Vagina (tissue), 2 donors: ENCODE measurements at regions not wholly inside any gene's neighbourhood (a gene's known extent, or its start where the extent isn't known, plus 50 kb on each side); places are given as distances from the start of the nearest gene placed in this dataset.

ENCODE experiments used
- DNase-seq, 2 donors: peaks; one replicate each; pipeline ENCODE4 v3.0.0-alpha.2; 2017; ENCODE audit errors: extremely low spot score in 2 of 2
- H3K27ac ChIP-seq: fragments of 200-600 bp; sonication (generic); one replicate; pipeline ENCODE4 v1.5.1; 2019
- H3K27me3 ChIP-seq: fragments of 200-600 bp; sonication (generic); one replicate; pipeline ENCODE4 v1.5.1; 2019
- H3K36me3 ChIP-seq, 2 donors: fragments of 200-600 bp; sonication (generic); one replicate each; pipeline ENCODE4 v1.5.1; 2017 to 2019
- H3K4me1 ChIP-seq: fragments of 200-600 bp; sonication (generic); one replicate; pipeline ENCODE4 v1.5.1; 2019
- H3K4me3 ChIP-seq, 2 donors: fragments of 200-600 bp; sonication (generic); 1 replicate in 1 of 2; 2 replicates in 1 of 2; pipeline ENCODE4 v1.5.1; 2016 to 2019
- H3K9me3 ChIP-seq: fragments of 200-600 bp; sonication (generic); one replicate; pipeline ENCODE4 v1.5.1; 2019
- POLR2A ChIP-seq, 2 donors: fragments of 450-650 bp; IDR thresholded peaks; one replicate each; pipeline ENCODE4 v1.6.1; 2017; ENCODE audit warnings: antibody characterized with exemption in 2 of 2, mild to moderate bottlenecking in 2 of 2, moderate library complexity in 2 of 2
- POLR2AphosphoS5 ChIP-seq, 2 donors: sonication (generic); formaldehyde crosslinking; IDR thresholded peaks; one replicate each; pipeline ENCODE4 v1.9.0; 2017; ENCODE audit warnings: antibody characterized with exemption in 2 of 2, mild to moderate bottlenecking in 2 of 2, low read depth in 1 of 2; ENCODE audit not compliant: insufficient read depth in 1 of 2
- intact Hi-C: fragments of 100-400 bp; cut with DNase I; formaldehyde crosslinking; loops from one replicate; pipeline ENCODE4 v1.15.1; 2023
- TF ChIP-seq, protein P1 (sequence below), 3 experiments: fragments of 450-650 bp in 2 of 3; fragments of 200-600 bp in 1 of 3; sonication (generic) in 1 of 3; IDR thresholded peaks; one replicate each; pipeline ENCODE4 v1.5.1; 2017 to 2019; ENCODE audit warnings: antibody characterized with exemption in 3 of 3, mild to moderate bottlenecking in 2 of 3, moderate library complexity in 2 of 3

DNA sequence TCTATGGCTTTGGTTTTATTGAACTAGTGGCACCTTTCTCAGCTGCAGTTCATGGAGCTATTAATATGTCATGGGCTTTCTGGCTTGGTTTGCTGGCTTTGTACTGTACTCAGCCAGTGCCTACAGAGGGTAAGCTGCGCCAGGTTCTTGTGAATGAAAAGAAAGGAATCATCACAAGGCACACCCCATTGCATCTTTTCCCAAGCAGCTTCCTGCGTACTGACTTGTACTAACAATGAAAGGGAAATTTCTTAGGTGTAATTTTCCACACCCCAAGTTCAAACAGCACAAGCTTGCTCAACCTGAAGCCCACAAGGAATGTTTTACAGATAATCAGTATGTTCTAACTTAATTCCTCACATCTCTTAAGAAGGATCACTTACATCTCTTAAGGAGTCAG, 78.0 kb upstream of the TNFSF18 start:
- Histone ChIP-seq H3K27me3 (no peaks in the 10 kb centered on the region), H3K36me3 (no peaks in the 10 kb centered on the region), H3K4me1 (peaks cover under 1% of the 10 kb centered on the region), H3K4me3 (no peak overlapping the region), H3K9me3 (no peaks in the 10 kb centered on the region), H3K27ac (no peak overlapping the region)
- TF ChIP-seq, protein P1, sequence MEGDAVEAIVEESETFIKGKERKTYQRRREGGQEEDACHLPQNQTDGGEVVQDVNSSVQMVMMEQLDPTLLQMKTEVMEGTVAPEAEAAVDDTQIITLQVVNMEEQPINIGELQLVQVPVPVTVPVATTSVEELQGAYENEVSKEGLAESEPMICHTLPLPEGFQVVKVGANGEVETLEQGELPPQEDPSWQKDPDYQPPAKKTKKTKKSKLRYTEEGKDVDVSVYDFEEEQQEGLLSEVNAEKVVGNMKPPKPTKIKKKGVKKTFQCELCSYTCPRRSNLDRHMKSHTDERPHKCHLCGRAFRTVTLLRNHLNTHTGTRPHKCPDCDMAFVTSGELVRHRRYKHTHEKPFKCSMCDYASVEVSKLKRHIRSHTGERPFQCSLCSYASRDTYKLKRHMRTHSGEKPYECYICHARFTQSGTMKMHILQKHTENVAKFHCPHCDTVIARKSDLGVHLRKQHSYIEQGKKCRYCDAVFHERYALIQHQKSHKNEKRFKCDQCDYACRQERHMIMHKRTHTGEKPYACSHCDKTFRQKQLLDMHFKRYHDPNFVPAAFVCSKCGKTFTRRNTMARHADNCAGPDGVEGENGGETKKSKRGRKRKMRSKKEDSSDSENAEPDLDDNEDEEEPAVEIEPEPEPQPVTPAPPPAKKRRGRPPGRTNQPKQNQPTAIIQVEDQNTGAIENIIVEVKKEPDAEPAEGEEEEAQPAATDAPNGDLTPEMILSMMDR (IDR thresholded peaks at IDR 0.05), result no peak
- no peak for TF ChIP-seq POLR2A (IDR thresholded peaks at IDR 0.05)
- TF ChIP-seq POLR2AphosphoS5 (IDR thresholded peaks at IDR 0.05; ENCODE audit: insufficient read depth in 1 of 2, low read depth in 1 of 2), result no peak
- no peak for DNase-seq
- intact Hi-C loops, result no loop called here

DNA sequence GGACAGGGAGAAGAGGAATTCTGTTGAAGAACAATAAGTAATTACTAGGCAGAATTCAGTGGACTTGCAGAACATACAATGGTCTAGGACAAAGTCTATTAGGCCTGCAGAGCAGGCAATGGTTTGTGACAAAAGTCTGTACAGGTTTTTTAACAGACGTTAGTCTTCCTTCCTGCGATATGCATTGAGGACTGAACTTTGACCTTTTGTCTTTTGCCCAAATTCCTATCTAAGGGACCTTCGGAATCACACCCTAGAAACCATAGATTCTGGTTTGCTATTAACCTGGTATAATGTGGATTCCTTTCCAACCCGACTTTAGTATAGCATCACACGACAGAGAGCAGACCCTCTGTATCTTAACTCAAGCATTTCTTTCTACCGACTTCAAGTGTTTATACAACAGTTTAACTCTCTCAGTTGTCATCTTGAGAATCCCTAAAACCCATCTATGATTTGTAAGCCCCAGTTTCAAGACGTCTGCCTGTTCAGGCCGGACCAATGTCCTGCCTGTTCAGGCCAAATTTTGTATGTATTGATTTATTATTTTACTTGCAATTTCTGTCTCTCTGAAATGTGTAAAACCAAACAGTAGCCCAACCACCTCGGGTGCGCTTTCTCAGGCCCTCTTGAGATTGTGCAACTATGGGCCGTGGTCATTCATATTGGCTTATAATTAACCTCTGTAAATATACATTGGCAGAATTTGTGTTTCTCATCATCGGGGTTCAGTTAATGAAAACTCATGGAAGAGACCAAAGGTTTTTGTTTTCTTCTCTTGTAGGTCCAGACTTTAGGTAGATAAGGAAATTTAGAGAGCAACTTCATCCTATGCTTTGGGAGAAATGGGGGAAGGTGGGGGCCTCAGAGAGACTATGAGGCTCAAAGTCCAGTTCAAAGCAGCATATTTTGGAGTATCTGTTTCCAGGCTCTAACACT, 76.9 kb upstream of the TNFSF18 start:
- Histone ChIP-seq H3K27ac (no peak overlapping the region), H3K27me3 (no peaks in the 10 kb centered on the region), H3K4me1 (peaks cover 9% of the 10 kb centered on the region), H3K4me3 (no peak overlapping the region), H3K9me3 (no peaks in the 10 kb centered on the region), H3K36me3 (no peaks in the 10 kb centered on the region)
- intact Hi-C loops, result no loop called here
- TF ChIP-seq, protein P1 (IDR thresholded peaks at IDR 0.05), result no peak
- TF ChIP-seq POLR2A (IDR thresholded peaks at IDR 0.05), result no peak
- TF ChIP-seq POLR2AphosphoS5 (IDR thresholded peaks at IDR 0.05; ENCODE audit: insufficient read depth in 1 of 2, low read depth in 1 of 2), result no peak
- DNase-seq, result no peak

DNA sequence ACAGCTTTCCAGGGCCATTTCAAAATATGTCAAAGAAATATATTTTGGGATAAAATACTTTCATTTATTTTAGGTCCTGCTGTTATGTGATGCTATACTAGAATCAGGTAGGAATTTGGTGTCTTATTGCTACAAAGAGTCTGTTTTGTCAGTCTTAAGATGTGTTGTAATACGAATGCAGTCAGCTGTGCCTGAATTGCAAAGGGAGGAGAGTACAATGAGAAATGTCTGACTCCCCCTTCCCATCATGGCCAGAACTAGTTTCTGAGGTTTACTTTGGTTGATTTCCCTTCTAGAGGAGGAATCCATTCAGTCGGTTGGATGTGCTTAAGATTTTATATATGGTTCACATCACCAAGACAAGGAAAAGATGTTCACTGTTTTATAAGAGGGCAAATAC, 75.7 kb upstream of the TNFSF18 start:
- Histone ChIP-seq H3K4me1 (peaks cover 16% of the 10 kb centered on the region), H3K4me3 (no peak overlapping the region), H3K9me3 (no peaks in the 10 kb centered on the region), H3K36me3 (no peaks in the 10 kb centered on the region), H3K27me3 (no peaks in the 10 kb centered on the region), H3K27ac (no peak overlapping the region)
- no peak for DNase-seq
- TF ChIP-seq POLR2A (IDR thresholded peaks at IDR 0.05), result no peak
- TF ChIP-seq, protein P1 (IDR thresholded peaks at IDR 0.05), result no peak
- TF ChIP-seq POLR2AphosphoS5 (IDR thresholded peaks at IDR 0.05; ENCODE audit: insufficient read depth in 1 of 2, low read depth in 1 of 2), result no peak
- intact Hi-C loops, result no loop called here

DNA sequence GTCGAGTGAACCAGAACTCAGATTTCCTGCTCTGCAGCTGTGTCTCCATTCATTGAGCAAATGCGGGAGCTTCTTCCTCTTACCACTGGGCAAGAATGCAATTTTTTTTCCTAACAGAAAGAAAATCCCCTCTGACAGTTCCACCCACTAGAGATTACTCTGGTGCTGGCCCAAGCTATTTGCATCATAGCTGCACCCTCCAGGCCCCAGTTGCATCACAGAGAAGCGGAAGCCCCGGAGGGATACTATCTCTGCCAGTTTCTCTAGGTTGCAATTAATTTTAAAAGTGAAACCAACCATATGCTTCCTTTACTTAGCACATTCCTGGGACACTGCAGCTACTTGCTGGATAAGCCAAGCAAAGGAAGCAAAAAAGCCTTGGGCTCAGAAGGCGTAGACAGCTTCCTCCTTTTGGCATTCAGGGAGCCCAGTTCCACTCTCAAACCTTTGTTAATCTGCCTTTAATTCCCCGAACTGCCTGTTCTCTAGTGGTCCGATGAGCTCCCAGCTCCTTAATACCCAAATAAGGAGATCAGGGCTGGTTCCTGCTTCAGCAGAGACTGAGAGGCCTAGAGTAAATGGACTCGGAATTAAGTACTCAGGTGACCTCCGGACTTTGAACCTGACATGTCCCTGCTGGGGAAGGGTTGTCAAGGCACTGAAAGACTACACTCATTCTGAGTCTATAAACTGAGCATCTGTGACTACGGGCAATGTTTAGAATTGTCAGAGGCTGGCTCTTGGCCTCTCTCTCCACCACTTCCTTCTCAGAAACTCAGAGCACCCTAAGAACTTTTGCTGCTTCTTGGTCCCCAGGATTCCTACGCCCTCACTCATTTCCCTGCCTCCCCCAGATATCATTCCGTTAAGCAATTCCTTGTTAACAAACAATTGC, 72.5 kb upstream of the TNFSF18 start:
- Histone ChIP-seq H3K9me3 (no peaks in the 10 kb centered on the region), H3K4me1 (peaks cover 16% of the 10 kb centered on the region), H3K27me3 (no peaks in the 10 kb centered on the region), H3K36me3 (no peaks in the 10 kb centered on the region), H3K27ac (peak overlapping the region; percentile 73), H3K4me3 (peak overlapping the region; percentile 32 to 38)
- intact Hi-C loops, result no loop called here
- peak in 1 of 2 donors; percentile 96 for DNase-seq
- TF ChIP-seq POLR2AphosphoS5 (IDR thresholded peaks at IDR 0.05; ENCODE audit: insufficient read depth in 1 of 2, low read depth in 1 of 2) (peak in 1 of 2 donors; percentile 81), POLR2A (IDR thresholded peaks at IDR 0.05) (no peak)

DNA sequence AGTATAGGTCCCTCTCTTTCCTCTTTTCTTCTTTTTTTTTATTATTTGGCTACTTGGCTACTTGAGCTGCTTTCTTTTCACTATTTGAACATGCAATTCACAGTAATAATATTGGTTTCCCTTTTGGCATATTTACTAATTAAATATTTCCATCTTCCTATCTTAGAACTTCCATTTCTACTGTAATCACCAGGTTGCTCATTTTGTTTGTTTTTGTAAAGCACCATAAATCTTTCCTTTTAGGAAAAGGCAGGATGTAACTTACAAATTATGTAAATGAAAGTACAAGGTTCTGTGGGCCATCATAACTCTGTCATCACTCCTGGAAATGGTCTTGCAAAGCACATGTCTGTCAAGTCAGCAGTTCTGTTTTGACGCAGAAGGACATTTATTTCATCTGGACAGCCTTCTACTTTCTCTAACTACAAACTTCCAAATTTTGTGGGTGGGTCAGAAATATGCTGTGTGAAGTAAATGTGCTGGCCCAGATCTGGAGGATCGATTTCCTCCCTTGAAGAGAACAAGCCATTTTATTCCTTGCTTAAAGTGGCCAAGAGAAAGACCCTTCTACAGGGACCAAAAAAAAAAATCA, 71.7 kb upstream of the TNFSF18 start:
- H3K4me3 ChIP-seq, result peak overlapping the region; percentile 32 to 38
- no peaks in the 10 kb centered on the region for H3K27me3 ChIP-seq
- no peak for DNase-seq
- intact Hi-C loops, result no loop called here
- no peaks in the 10 kb centered on the region for H3K36me3 ChIP-seq
- H3K9me3 ChIP-seq, result no peaks in the 10 kb centered on the region
- peak overlapping the region; percentile 73 for H3K27ac ChIP-seq
- TF ChIP-seq POLR2A (IDR thresholded peaks at IDR 0.05) (no peak), POLR2AphosphoS5 (IDR thresholded peaks at IDR 0.05; ENCODE audit: insufficient read depth in 1 of 2, low read depth in 1 of 2) (no peak)
- TF ChIP-seq, protein P1 (IDR thresholded peaks at IDR 0.05), result no peak
- peaks cover 16% of the 10 kb centered on the region for H3K4me1 ChIP-seq
